Activated CD4-positive, alpha-beta T cell treated with anti-CD3 and anti-CD28 coated beads for 36 hours (primary cell): ENCODE measurements at regions not wholly inside any gene's neighbourhood (a gene's known extent, or its start where the extent isn't known, plus 50 kb on each side); places are given as distances from the start of the nearest gene placed in this dataset.

ENCODE experiments used
- ATAC-seq: fragments of 200-7000 bp; cut with Tn5 transposase; one replicate; pipeline ENCODE4 v1.10.0; 2021; ENCODE audit warnings: mild to moderate bottlenecking, moderate library complexity
- CTCF ChIA-PET: fragments of 350-600 bp; sonication (Branson Sonifier 250); formaldehyde crosslinking; loops from one replicate; lab custom pipeline; 2021; ENCODE audit warnings: antibody characterized with exemption; lab: Charles Lee
- POLR2A ChIA-PET: fragments of 350-600 bp; sonication (Branson Sonifier 250); formaldehyde crosslinking; loops from one replicate; lab custom pipeline; 2021; ENCODE audit warnings: antibody characterized with exemption, inconsistent platforms; lab: Charles Lee
- DNase-seq: peaks from one replicate; pipeline ENCODE4 v3.0.0-alpha.2; 2020
- H3K27ac Mint-ChIP-seq: one replicate; pipeline ENCODE4 v1.8.0; 2021; ENCODE audit warnings: mixed read lengths
- H3K27me3 Mint-ChIP-seq: one replicate; pipeline ENCODE4 v1.8.0; 2021; ENCODE audit warnings: mixed read lengths
- H3K36me3 Mint-ChIP-seq: one replicate; pipeline ENCODE4 v1.8.0; 2021; ENCODE audit warnings: low read depth, mixed read lengths
- H3K4me1 Mint-ChIP-seq: one replicate; pipeline ENCODE4 v1.8.0; 2021; ENCODE audit warnings: mixed read lengths
- H3K4me3 Mint-ChIP-seq: one replicate; pipeline ENCODE4 v1.8.0; 2021; ENCODE audit warnings: mild to moderate bottlenecking, moderate library complexity, mixed read lengths
- H3K9me3 Mint-ChIP-seq: one replicate; pipeline ENCODE4 v1.8.0; 2021; ENCODE audit warnings: low read depth, mixed read lengths
- intact Hi-C, 2 experiments: fragments of 100-400 bp; cut with DNase I in 1 of 2; cut with micrococcal nuclease in 1 of 2; formaldehyde crosslinking; loops; one replicate each; pipeline versions ENCODE4 v1.14.2 to v1.15.1; 2022 to 2024; cut with DNase I, micrococcal nuclease

- H3K36me3 Mint-ChIP-seq: no peaks in the 10 kb centered on the region
- no peaks in the 10 kb centered on the region for H3K27me3 Mint-ChIP-seq
- intact Hi-C loops: no loop called here
- no peaks in the 10 kb centered on the region for H3K9me3 Mint-ChIP-seq
- ATAC-seq: no peak
- ChIA-PET POLR2A (no interaction called here), CTCF (no interaction called here)
- no peak overlapping the region for H3K27ac Mint-ChIP-seq
- no peak for DNase-seq
- H3K4me1 Mint-ChIP-seq: no peaks in the 10 kb centered on the region
- H3K4me3 Mint-ChIP-seq: no peak overlapping the region
Measured at GRCh38 chr13:84443463-84443862, 561.2 kb upstream of the SLITRK1 start.

DNA sequence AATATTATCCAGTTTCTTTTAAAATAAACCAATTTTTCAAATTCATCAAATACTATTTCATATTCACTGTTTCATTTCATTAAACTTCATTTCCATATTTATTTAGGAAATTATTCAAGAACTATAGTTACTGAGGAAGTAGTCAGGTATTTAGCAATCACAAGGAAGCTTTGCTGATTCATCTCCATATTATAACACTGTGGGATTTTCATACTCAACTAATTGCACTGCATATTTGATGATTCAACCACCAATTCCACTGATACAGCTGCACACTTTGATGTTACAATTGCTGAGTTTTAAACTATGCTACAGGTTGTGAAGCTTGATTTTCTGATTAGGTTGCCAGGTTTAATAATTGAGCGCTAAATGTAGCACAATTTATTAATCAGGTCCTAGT is 556.8 kb upstream of the SLITRK1 start:
- Mint-ChIP-seq H3K27me3 (no peaks in the 10 kb centered on the region), H3K4me1 (no peaks in the 10 kb centered on the region), H3K27ac (no peak overlapping the region), H3K36me3 (no peaks in the 10 kb centered on the region), H3K4me3 (no peak overlapping the region), H3K9me3 (no peaks in the 10 kb centered on the region)
- no peak for ATAC-seq
- CTCF ChIA-PET: interaction anchor here (1.8 kb wide), 1 partner anchor 42 kb away, joined by 4 read pairs; no protein-coding TSS in a partner anchor
- intact Hi-C loops: no loop called here
- no peak for DNase-seq
- POLR2A ChIA-PET: no interaction called here

- ATAC-seq: no peak
- H3K4me3 Mint-ChIP-seq: no peak overlapping the region
- H3K27ac Mint-ChIP-seq: no peak overlapping the region
- DNase-seq: no peak
- H3K27me3 Mint-ChIP-seq: no peaks in the 10 kb centered on the region
- POLR2A ChIA-PET: no interaction called here
- intact Hi-C loops: no loop called here
- no peaks in the 10 kb centered on the region for H3K36me3 Mint-ChIP-seq
- CTCF ChIA-PET: no interaction called here
- no peaks in the 10 kb centered on the region for H3K9me3 Mint-ChIP-seq
- H3K4me1 Mint-ChIP-seq: no peaks in the 10 kb centered on the region
Measured at GRCh38 chr13:84433024-84433423, 550.8 kb upstream of the SLITRK1 start.

DNA sequence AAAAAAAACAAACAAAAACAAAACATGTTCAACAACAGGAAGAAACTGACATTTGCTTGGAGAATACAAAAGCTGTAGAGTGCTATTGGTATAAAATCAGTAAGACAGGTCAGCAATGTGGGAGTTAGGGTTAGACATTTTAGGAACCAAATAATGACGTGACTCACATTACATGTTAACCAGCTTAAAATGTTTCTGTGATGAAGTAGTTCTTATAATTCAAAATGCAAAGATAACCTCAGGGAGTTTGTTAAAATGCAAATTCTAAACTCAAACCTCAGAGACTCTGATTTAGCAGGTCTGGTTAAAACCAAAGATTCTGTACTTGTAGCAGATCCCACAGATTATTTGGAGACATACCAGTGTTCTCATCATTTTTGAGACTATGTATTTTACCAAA is 549.4 kb upstream of the SLITRK1 start:
- Mint-ChIP-seq H3K36me3 (no peaks in the 10 kb centered on the region), H3K27ac (no peak overlapping the region), H3K4me3 (no peak overlapping the region), H3K4me1 (no peaks in the 10 kb centered on the region), H3K27me3 (no peaks in the 10 kb centered on the region), H3K9me3 (no peaks in the 10 kb centered on the region)
- ChIA-PET CTCF (no interaction called here), POLR2A (no interaction called here)
- DNase-seq (no peak), ATAC-seq (no peak)
- intact Hi-C loops: no loop called here

- intact Hi-C loops: no loop called here
- ChIA-PET POLR2A (no interaction called here), CTCF (interaction anchor here (0.7 kb wide), 1 partner anchor 81 kb away, joined by 3 read pairs; no protein-coding TSS in a partner anchor)
- H3K4me1 Mint-ChIP-seq: no peaks in the 10 kb centered on the region
- no peak for DNase-seq
- ATAC-seq: no peak
- H3K9me3 Mint-ChIP-seq: no peaks in the 10 kb centered on the region
- no peaks in the 10 kb centered on the region for H3K27me3 Mint-ChIP-seq
- H3K36me3 Mint-ChIP-seq: no peaks in the 10 kb centered on the region
- no peak overlapping the region for H3K4me3 Mint-ChIP-seq
- no peak overlapping the region for H3K27ac Mint-ChIP-seq
Measured at GRCh38 chr13:84430446-84430845, 548.2 kb upstream of the SLITRK1 start.

DNA sequence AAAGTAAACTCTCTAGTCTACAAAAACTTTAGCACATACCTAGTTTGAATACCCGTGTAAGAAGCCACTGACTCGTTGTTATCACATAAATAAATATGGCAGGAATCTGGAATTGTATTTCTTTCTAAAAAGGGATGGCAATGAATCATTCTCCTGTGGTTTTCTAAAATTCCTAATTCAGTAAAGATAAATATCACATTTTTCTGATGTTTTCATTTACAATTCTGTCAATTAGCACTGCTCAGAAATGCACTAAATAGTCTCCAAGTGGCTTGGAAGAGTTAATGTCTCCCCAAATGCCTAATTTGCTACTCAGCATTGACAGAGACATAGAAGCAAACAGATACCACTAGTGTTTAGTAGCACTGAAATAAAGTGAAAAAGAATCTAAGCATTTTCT is 547.7 kb upstream of the SLITRK1 start:
- ChIA-PET POLR2A (no interaction called here), CTCF (interaction anchor here (0.7 kb wide), 1 partner anchor 81 kb away, joined by 3 read pairs; no protein-coding TSS in a partner anchor)
- H3K36me3 Mint-ChIP-seq: no peaks in the 10 kb centered on the region
- DNase-seq: no peak
- intact Hi-C loops: no loop called here
- ATAC-seq: no peak
- H3K4me1 Mint-ChIP-seq: no peaks in the 10 kb centered on the region
- H3K27me3 Mint-ChIP-seq: no peaks in the 10 kb centered on the region
- no peaks in the 10 kb centered on the region for H3K9me3 Mint-ChIP-seq
- no peak overlapping the region for H3K4me3 Mint-ChIP-seq
- H3K27ac Mint-ChIP-seq: no peak overlapping the region

DNA sequence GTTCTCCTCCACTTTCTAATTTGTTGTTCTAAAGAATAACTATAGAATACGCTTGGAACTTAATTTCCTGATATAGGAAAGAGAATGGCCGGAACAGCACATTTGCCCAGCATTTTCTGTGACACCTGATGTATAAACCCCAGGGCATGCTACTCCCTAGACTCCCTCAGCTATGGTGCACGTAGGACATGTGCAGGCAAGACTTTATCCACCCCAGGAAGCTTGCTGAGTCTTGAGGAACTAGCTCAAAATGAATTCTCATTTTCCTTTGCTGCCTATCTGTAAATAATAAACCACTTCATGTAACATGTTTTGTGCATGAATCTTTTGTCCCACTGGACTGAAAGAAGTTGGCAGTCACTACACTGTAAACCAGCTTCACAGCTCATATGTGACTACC is 535.8 kb upstream of the SLITRK1 start:
- intact Hi-C loops: no loop called here
- Mint-ChIP-seq H3K4me3 (no peak overlapping the region), H3K36me3 (no peaks in the 10 kb centered on the region)

GRCh38 chr13:84417416-84417815 is 535.1 kb upstream of the SLITRK1 start:
- ChIA-PET CTCF (no interaction called here), POLR2A (no interaction called here)
- no peaks in the 10 kb centered on the region for H3K27me3 Mint-ChIP-seq
- no peaks in the 10 kb centered on the region for H3K4me1 Mint-ChIP-seq
- no peaks in the 10 kb centered on the region for H3K9me3 Mint-ChIP-seq
- no peak for ATAC-seq
- H3K27ac Mint-ChIP-seq: no peak overlapping the region
- intact Hi-C loops: no loop called here
- no peak for DNase-seq
- no peaks in the 10 kb centered on the region for H3K36me3 Mint-ChIP-seq
- no peak overlapping the region for H3K4me3 Mint-ChIP-seq

More for the DNA sequence above, 535.8 kb upstream of the SLITRK1 start:
- H3K9me3 Mint-ChIP-seq: no peaks in the 10 kb centered on the region
- CTCF ChIA-PET: no interaction called here
- POLR2A ChIA-PET: no interaction called here
- no peaks in the 10 kb centered on the region for H3K27me3 Mint-ChIP-seq
- H3K4me1 Mint-ChIP-seq: no peaks in the 10 kb centered on the region
- no peak overlapping the region for H3K27ac Mint-ChIP-seq
- ATAC-seq: no peak
- DNase-seq: no peak

- POLR2A ChIA-PET: no interaction called here
- Mint-ChIP-seq H3K36me3 (no peaks in the 10 kb centered on the region), H3K9me3 (peaks cover 2% of the 10 kb centered on the region)
Measured at GRCh38 chr13:84413016-84413415, 530.7 kb upstream of the SLITRK1 start.

DNA sequence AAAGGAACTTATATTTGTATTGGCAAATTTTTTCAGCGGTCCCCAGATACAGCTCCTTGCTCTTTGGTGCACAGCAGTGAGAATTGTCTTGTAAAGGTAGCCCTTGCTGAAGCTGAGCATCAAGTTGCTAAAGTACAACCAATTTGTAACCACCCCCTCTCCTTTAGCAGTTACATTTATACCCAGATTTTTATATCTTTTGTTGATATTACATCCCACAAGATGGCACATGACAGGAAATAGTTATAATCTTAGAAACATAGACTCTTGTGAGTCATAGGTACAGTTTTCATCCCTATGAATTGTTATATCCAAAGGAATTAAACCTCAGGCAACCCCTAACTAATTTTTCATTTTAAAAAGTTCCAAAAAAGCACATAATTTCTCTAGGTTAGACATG is 523.0 kb upstream of the SLITRK1 start:
- intact Hi-C loops: no loop called here
- no peaks in the 10 kb centered on the region for H3K4me1 Mint-ChIP-seq
- H3K4me3 Mint-ChIP-seq: no peak overlapping the region
- H3K27me3 Mint-ChIP-seq: no peaks in the 10 kb centered on the region
- ATAC-seq (no peak), DNase-seq (no peak)
- CTCF ChIA-PET: no interaction called here
- peaks cover 2% of the 10 kb centered on the region for H3K9me3 Mint-ChIP-seq
- POLR2A ChIA-PET: no interaction called here
- no peak overlapping the region for H3K27ac Mint-ChIP-seq
- no peaks in the 10 kb centered on the region for H3K36me3 Mint-ChIP-seq

More at GRCh38 chr13:84413016-84413415, 530.7 kb upstream of the SLITRK1 start:
- no peak for ATAC-seq
- Mint-ChIP-seq H3K27me3 (no peaks in the 10 kb centered on the region), H3K4me3 (no peak overlapping the region), H3K4me1 (no peaks in the 10 kb centered on the region), H3K27ac (no peak overlapping the region)
- CTCF ChIA-PET: no interaction called here
- intact Hi-C loops: no loop called here
- DNase-seq: no peak

- intact Hi-C loops: no loop called here
- ATAC-seq: no peak
- CTCF ChIA-PET: interaction anchor here (0.7 kb wide), 1 partner anchor 22 kb away, joined by 3 read pairs; no protein-coding TSS in a partner anchor
- Mint-ChIP-seq H3K9me3 (peaks cover 8% of the 10 kb centered on the region), H3K36me3 (no peaks in the 10 kb centered on the region), H3K27me3 (no peaks in the 10 kb centered on the region), H3K4me1 (no peaks in the 10 kb centered on the region), H3K27ac (no peak overlapping the region), H3K4me3 (no peak overlapping the region)
- DNase-seq: no peak
- POLR2A ChIA-PET: no interaction called here
Measured at GRCh38 chr13:84400706-84401105, 518.4 kb upstream of the SLITRK1 start.

- CTCF ChIA-PET: no interaction called here
- peaks cover 10% of the 10 kb centered on the region for H3K9me3 Mint-ChIP-seq
- intact Hi-C loops: no loop called here
Measured at GRCh38 chr13:84399320-84400085, 517.2 kb upstream of the SLITRK1 start.

More at GRCh38 chr13:84399320-84400085, 517.2 kb upstream of the SLITRK1 start:
- ATAC-seq: no peak
- Mint-ChIP-seq H3K4me3 (no peak overlapping the region), H3K27me3 (no peaks in the 10 kb centered on the region), H3K36me3 (no peaks in the 10 kb centered on the region), H3K27ac (no peak overlapping the region), H3K4me1 (no peaks in the 10 kb centered on the region)
- POLR2A ChIA-PET: no interaction called here
- no peak for DNase-seq
